Upper lobe of left lung (tissue), 4 donors: ENCODE measurements at regions not wholly inside any gene's neighbourhood (a gene's known extent, or its start where the extent isn't known, plus 50 kb on each side); places are given as distances from the start of the nearest gene placed in this dataset.

ENCODE experiments used
- CTCF ChIP-seq, 6 experiments: fragments of 450-650 bp in 4 of 6; fragments of 200-600 bp in 2 of 6; sonication (generic) in 2 of 6; IDR thresholded peaks; one replicate each; pipeline ENCODE4 v1.5.1; 2016 to 2019; ENCODE audit warnings: antibody characterized with exemption in 6 of 6
- POLR2A ChIP-seq, 4 donors: fragments of 450-650 bp; IDR thresholded peaks; one replicate each; pipeline ENCODE4 v1.5.1; 2016 to 2017; ENCODE audit warnings: antibody characterized with exemption in 4 of 4, mild to moderate bottlenecking in 2 of 4

DNA sequence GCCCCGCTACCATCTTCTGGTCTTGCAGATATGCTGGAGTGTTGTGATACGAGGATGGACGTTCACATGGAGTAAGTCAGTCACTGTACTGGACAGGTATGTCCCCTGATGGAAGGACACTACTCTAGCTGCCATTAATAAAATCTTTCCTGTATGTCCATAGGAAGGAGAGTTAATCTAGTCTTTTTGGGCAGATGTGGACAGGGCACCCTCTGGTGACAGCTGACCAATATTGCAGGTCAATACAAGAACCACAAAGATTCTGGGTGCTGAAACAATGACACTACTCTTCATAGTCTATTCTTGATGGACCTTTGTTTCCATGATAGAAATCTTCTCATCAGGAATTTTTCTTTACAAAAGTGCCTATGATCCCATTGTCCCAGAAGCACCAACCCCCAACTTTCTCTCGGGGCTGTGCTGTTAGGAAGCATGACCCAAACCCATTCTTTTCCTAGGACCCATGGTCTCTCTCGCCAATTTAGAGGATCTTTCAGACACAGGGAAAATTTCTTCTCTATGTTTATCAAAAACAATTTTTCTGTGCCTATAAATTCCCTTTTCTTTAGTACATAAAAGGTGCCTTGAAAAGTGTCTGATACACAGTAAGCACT lies 376.9 kb downstream of the DTWD2 start:
- TF ChIP-seq CTCF (IDR thresholded peaks at IDR 0.05): peak in 4 of 6 experiments; percentile 34 to 59 (median 49)
- no peak for TF ChIP-seq POLR2A (IDR thresholded peaks at IDR 0.05)
